Neural progenitor cell (in vitro differentiated cells): ENCODE measurements at regions not wholly inside any gene's neighbourhood (a gene's known extent, or its start where the extent isn't known, plus 50 kb on each side); places are given as distances from the start of the nearest gene placed in this dataset.

Source experiments
- DNase-seq: peaks from one replicate; pipeline ENCODE4 v3.0.0-alpha.2; 2016; ENCODE audit warnings: low spot score
- H2AFZ ChIP-seq: fragments of 200-600 bp; sonication (generic); replicated peaks from 2 replicates; pipeline ENCODE4 v1.6.1; 2016; ENCODE audit warnings: antibody characterized with exemption
- H3F3A ChIP-seq: fragments of 200-600 bp; sonication (generic); 2 replicates; pipeline ENCODE4 v1.6.1; 2016; ENCODE audit warnings: antibody characterized with exemption, low read depth
- H3K27ac ChIP-seq: fragments of 200-600 bp; sonication (generic); 2 replicates; pipeline ENCODE4 v1.5.1; 2016; ENCODE audit warnings: mild to moderate bottlenecking
- H3K27me3 ChIP-seq: fragments of 200-600 bp; sonication (generic); 2 replicates; pipeline ENCODE4 v1.6.1; 2016; ENCODE audit warnings: mild to moderate bottlenecking, moderate library complexity
- H3K36me3 ChIP-seq: fragments of 200-600 bp; sonication (generic); 2 replicates; pipeline ENCODE4 v1.5.1; 2016
- H3K4me1 ChIP-seq: fragments of 200-600 bp; sonication (generic); 2 replicates; pipeline ENCODE4 v1.6.1; 2016; ENCODE audit warnings: mixed run types
- H3K4me2 ChIP-seq: fragments of 200-600 bp; sonication (generic); 2 replicates; pipeline ENCODE4 v1.6.1; 2016
- H3K4me3 ChIP-seq: fragments of 200-600 bp; sonication (generic); 2 replicates; pipeline ENCODE4 v1.5.1; 2016
- H3K79me2 ChIP-seq: fragments of 200-600 bp; sonication (generic); 2 replicates; pipeline ENCODE4 v1.6.1; 2016; ENCODE audit warnings: low read depth
- H3K9ac ChIP-seq: fragments of 200-600 bp; sonication (generic); 2 replicates; pipeline ENCODE4 v1.6.1; 2016
- H3K9me3 ChIP-seq: fragments of 200-600 bp; sonication (generic); 2 replicates; pipeline ENCODE4 v1.5.1; 2016; ENCODE audit warnings: low read depth
- H4K20me1 ChIP-seq: fragments of 200-600 bp; sonication (generic); 2 replicates; pipeline ENCODE4 v1.6.1; 2016; ENCODE audit warnings: low read depth
- H3K27ac Mint-ChIP-seq: 3 replicates; pipeline ENCODE4 v1.8.0; 2021; ENCODE audit warnings: mixed read lengths
- H3K27me3 Mint-ChIP-seq: 2 replicates; pipeline ENCODE4 v1.8.0; 2022; ENCODE audit warnings: low read depth, mild to moderate bottlenecking, inconsistent platforms, moderate library complexity, mixed read lengths; ENCODE audit not compliant: insufficient read depth
- H3K36me3 Mint-ChIP-seq: 3 replicates; pipeline ENCODE4 v1.8.0; 2021; ENCODE audit warnings: mixed read lengths
- H3K4me1 Mint-ChIP-seq: 3 replicates; pipeline ENCODE4 v1.8.0; 2021; ENCODE audit warnings: mixed read lengths
- H3K4me3 Mint-ChIP-seq: 3 replicates; pipeline ENCODE4 v1.8.0; 2021; ENCODE audit warnings: mild to moderate bottlenecking, moderate library complexity, mixed read lengths
- H3K9me3 Mint-ChIP-seq: 3 replicates; pipeline ENCODE4 v1.8.0; 2020; ENCODE audit warnings: mixed read lengths
- CTCF ChIP-seq: fragments of 200-600 bp; sonication (generic); IDR thresholded peaks from 2 replicates; pipeline ENCODE4 v1.5.1; 2017; ENCODE audit warnings: antibody characterized with exemption, mild to moderate bottlenecking
- EZH2 ChIP-seq: fragments of 200-600 bp; sonication (generic); IDR thresholded peaks from 2 replicates; pipeline ENCODE4 v1.6.1; 2017; ENCODE audit warnings: antibody characterized with exemption, mild to moderate bottlenecking, moderate library complexity
- EZH2phosphoT487 ChIP-seq: fragments of 200-600 bp; sonication (generic); IDR thresholded peaks from 2 replicates; pipeline ENCODE4 v1.6.1; 2017; ENCODE audit warnings: antibody characterized with exemption

GRCh38 chr11:42065199-42065598 lies 605.7 kb upstream of the LRRC4C start:
- H3K4me3 ChIP-seq, result no peak overlapping the region
- H3K9me3 ChIP-seq, result no peaks in the 10 kb centered on the region
- DNase-seq, result no peak
- no peaks in the 10 kb centered on the region for H3K27me3 ChIP-seq
- Mint-ChIP-seq H3K36me3 (no peaks in the 10 kb centered on the region), H3K4me1 (peaks cover 8% of the 10 kb centered on the region), H3K27me3 (peaks cover 4% of the 10 kb centered on the region), H3K27ac (no peak overlapping the region), H3K4me3 (no peak overlapping the region), H3K9me3 (peaks cover 5% of the 10 kb centered on the region)
- peaks cover 5% of the 10 kb centered on the region for H3K4me1 ChIP-seq
- H3K79me2 ChIP-seq, result no peaks in the 10 kb centered on the region
- H3F3A ChIP-seq, result no peaks in the 10 kb centered on the region
- H4K20me1 ChIP-seq, result no peaks in the 10 kb centered on the region
- no peaks in the 10 kb centered on the region for H3K36me3 ChIP-seq
- H3K27ac ChIP-seq, result no peak overlapping the region
- H3K9ac ChIP-seq, result no peak overlapping the region
- TF ChIP-seq EZH2 (no peak), EZH2phosphoT487 (no peak), CTCF (no peak)
- H2AFZ ChIP-seq, result no peak overlapping the region
- no peak overlapping the region for H3K4me2 ChIP-seq

GRCh38 chr11:42066113-42066512 lies 606.7 kb upstream of the LRRC4C start:
- Mint-ChIP-seq H3K4me3 (no peak overlapping the region), H3K27ac (no peak overlapping the region), H3K9me3 (peaks cover 5% of the 10 kb centered on the region), H3K4me1 (peaks cover 6% of the 10 kb centered on the region), H3K27me3 (peaks cover 4% of the 10 kb centered on the region), H3K36me3 (no peaks in the 10 kb centered on the region)
- no peaks in the 10 kb centered on the region for H3K79me2 ChIP-seq
- no peaks in the 10 kb centered on the region for H3K36me3 ChIP-seq
- no peak for DNase-seq
- TF ChIP-seq EZH2phosphoT487, result no peak
- TF ChIP-seq CTCF, result no peak
- no peak for TF ChIP-seq EZH2
- no peak overlapping the region for H3K9ac ChIP-seq
- no peaks in the 10 kb centered on the region for H4K20me1 ChIP-seq
- peaks cover 5% of the 10 kb centered on the region for H3K4me1 ChIP-seq
- H3K4me2 ChIP-seq, result no peak overlapping the region
- peak overlapping the region; percentile 6 for H2AFZ ChIP-seq
- no peak overlapping the region for H3K4me3 ChIP-seq
- no peaks in the 10 kb centered on the region for H3F3A ChIP-seq
- H3K27me3 ChIP-seq, result no peaks in the 10 kb centered on the region
- no peak overlapping the region for H3K27ac ChIP-seq
- no peaks in the 10 kb centered on the region for H3K9me3 ChIP-seq

- Mint-ChIP-seq H3K27ac (no peak overlapping the region), H3K36me3 (no peaks in the 10 kb centered on the region), H3K9me3 (no peaks in the 10 kb centered on the region), H3K27me3 (peaks cover 2% of the 10 kb centered on the region), H3K4me3 (no peak overlapping the region), H3K4me1 (peaks cover 12% of the 10 kb centered on the region)
- Histone ChIP-seq H3K9me3 (no peaks in the 10 kb centered on the region), H3K4me1 (peaks cover 6% of the 10 kb centered on the region), H3K27ac (no peak overlapping the region), H3K79me2 (no peaks in the 10 kb centered on the region), H2AFZ (no peak overlapping the region), H3K4me3 (no peak overlapping the region), H3F3A (no peaks in the 10 kb centered on the region), H3K9ac (no peak overlapping the region), H3K27me3 (no peaks in the 10 kb centered on the region), H3K4me2 (no peak overlapping the region), H3K36me3 (no peaks in the 10 kb centered on the region), H4K20me1 (no peaks in the 10 kb centered on the region)
- no peak for DNase-seq
- TF ChIP-seq CTCF (no peak), EZH2phosphoT487 (no peak), EZH2 (no peak)
Observed at GRCh38 chr11:42074306-42074705, 614.9 kb upstream of the LRRC4C start.
